NCI-H2196 treated with DMSO at 0.1 percent for 48 hours (cell line): ENCODE measurements at regions not wholly inside any gene's neighbourhood (a gene's known extent, or its start where the extent isn't known, plus 50 kb on each side); places are given as distances from the start of the nearest gene placed in this dataset.

Source experiments
- DNase-seq: peaks from one replicate; lab custom pipeline; 2025; ENCODE audit not compliant: unreplicated experiment; lab: John Stamatoyannopoulos, UW

DNA sequence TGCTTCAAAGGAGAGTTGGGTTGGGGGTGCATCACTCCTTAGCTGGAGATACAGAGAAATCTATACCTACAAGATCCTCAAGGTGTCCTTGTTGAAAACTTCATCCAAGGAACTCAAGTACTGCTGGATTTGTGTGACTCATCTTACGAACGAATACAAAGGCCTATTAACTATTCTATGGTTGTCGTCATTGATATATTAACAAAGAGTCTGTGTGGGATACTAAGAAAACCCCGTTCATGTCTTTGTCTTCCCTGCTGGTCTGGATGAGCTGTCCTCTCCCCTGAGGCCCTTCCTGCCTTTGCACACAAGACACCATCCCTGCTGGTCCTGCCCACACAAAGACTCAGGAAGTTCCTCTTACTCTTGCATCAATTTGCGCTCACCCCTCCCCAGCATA is 54.9 kb upstream of the IRF2 start:
- DNase-seq: no peak

DNA sequence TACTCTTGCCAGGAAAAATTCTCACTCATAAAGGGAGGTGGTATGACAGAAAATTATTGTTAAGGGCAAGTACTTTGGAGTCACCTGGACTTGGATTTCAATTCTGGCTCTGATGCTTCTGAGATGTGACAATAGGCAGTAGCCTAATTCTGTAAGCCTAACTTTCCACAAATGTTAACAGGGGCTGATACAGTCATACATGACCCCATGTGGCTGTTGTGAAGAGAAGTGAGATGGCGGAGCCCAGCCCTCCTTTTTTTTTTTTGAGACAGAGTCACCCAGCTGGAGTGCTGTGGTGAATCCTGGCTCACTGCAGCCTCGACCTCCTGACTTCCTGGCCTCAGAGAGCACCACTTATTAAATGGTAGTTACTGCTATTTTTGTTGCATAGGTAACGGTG is 54.4 kb upstream of the IRF2 start:
- no peak for DNase-seq

DNA sequence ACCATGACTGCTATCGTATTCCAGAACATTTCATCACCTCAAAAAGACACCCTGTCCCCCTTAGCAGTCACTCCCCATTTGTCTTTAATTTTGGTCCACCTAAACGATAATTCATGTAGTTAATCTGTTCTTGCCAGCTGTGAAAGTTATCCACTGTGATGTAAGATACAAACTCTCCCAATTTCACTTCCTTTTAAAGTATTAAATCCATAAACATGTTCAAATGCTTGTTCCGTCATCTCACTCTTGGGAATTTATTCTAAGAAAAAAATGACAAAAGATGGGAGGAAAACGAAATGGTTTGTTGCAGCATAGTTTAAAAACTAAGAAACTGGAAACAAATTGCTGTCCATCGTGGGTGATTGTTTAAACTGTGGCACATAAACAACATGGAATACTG is 53.7 kb upstream of the IRF2 start:
- no peak for DNase-seq

- no peak for DNase-seq
Measured at GRCh38 chr4:184526228-184526627, 51.9 kb upstream of the IRF2 start.
